ENCODE measurements at regions not wholly inside any gene's neighbourhood (a gene's known extent, or its start where the extent isn't known, plus 50 kb on each side); places are given as distances from the start of the nearest gene placed in this dataset.

- H3K27ac ChIP-seq = no peak overlapping the region
- CTCF ChIA-PET = no interaction called here
- TF ChIP-seq EZH2 (IDR thresholded peaks at IDR 0.05; ENCODE audit: low read depth) = no peak
- TF ChIP-seq, protein P1, sequence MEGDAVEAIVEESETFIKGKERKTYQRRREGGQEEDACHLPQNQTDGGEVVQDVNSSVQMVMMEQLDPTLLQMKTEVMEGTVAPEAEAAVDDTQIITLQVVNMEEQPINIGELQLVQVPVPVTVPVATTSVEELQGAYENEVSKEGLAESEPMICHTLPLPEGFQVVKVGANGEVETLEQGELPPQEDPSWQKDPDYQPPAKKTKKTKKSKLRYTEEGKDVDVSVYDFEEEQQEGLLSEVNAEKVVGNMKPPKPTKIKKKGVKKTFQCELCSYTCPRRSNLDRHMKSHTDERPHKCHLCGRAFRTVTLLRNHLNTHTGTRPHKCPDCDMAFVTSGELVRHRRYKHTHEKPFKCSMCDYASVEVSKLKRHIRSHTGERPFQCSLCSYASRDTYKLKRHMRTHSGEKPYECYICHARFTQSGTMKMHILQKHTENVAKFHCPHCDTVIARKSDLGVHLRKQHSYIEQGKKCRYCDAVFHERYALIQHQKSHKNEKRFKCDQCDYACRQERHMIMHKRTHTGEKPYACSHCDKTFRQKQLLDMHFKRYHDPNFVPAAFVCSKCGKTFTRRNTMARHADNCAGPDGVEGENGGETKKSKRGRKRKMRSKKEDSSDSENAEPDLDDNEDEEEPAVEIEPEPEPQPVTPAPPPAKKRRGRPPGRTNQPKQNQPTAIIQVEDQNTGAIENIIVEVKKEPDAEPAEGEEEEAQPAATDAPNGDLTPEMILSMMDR (conservative IDR thresholded peaks at IDR 0.05) = no peak
- BruUV-seq (replicated peaks) = no TSS peak
- no peaks in the 10 kb centered on the region for H4K20me1 ChIP-seq (ENCODE audit: insufficient read depth)
- POLR2A ChIA-PET (ENCODE audit: unreplicated experiment) = no interaction called here
- no peaks in the 10 kb centered on the region for H3K9me3 ChIP-seq (ENCODE audit: insufficient read depth, low read depth)
- no peaks in the 10 kb centered on the region for H3K79me2 ChIP-seq (ENCODE audit: low read depth)
- H3K4me2 ChIP-seq = no peak overlapping the region
- H3K4me1 ChIP-seq (replicated peaks; ENCODE audit: insufficient read depth) = no peaks in the 10 kb centered on the region
- H3K9me2 ChIP-seq (ENCODE audit: insufficient read depth) = peaks cover 6% of the 10 kb centered on the region; the same call in 1 of the 2 replicates
- no peak for DNase-seq
- H3K4me3 ChIP-seq = no peak overlapping the region
- no peaks in the 10 kb centered on the region for H3K27me3 ChIP-seq (ENCODE audit: insufficient read depth, low read depth)
- H2AFZ ChIP-seq = no peak overlapping the region
- intact Hi-C loops (cut with micrococcal nuclease; ENCODE audit: unreplicated experiment) = no loop called here
- H3K36me3 ChIP-seq (ENCODE audit: low read depth) = no peaks in the 10 kb centered on the region
- no peaks in the 10 kb centered on the region for H3F3A ChIP-seq (ENCODE audit: insufficient read depth, low read depth)
Observed at GRCh38 chr14:53879747-53880146, 76.9 kb downstream of the BMP4 start.

- Histone ChIP-seq H3K9me3 (ENCODE audit: insufficient read depth, low read depth) (no peaks in the 10 kb centered on the region), H3F3A (ENCODE audit: insufficient read depth, low read depth) (no peaks in the 10 kb centered on the region), H3K79me2 (ENCODE audit: low read depth) (no peaks in the 10 kb centered on the region), H3K27ac (no peak overlapping the region), H2AFZ (no peak overlapping the region), H3K27me3 (ENCODE audit: insufficient read depth, low read depth) (no peaks in the 10 kb centered on the region), H3K9me2 (ENCODE audit: insufficient read depth) (peaks cover 6% of the 10 kb centered on the region; the same call in 1 of the 2 replicates), H3K4me1 (replicated peaks; ENCODE audit: insufficient read depth) (no peaks in the 10 kb centered on the region), H3K4me2 (no peak overlapping the region), H3K36me3 (ENCODE audit: low read depth) (no peaks in the 10 kb centered on the region), H3K4me3 (no peak overlapping the region), H4K20me1 (ENCODE audit: insufficient read depth) (no peaks in the 10 kb centered on the region)
- no peak for DNase-seq
- CTCF ChIA-PET = no interaction called here
- POLR2A ChIA-PET (ENCODE audit: unreplicated experiment) = no interaction called here
- BruUV-seq (replicated peaks) = no TSS peak
- intact Hi-C loops (cut with micrococcal nuclease; ENCODE audit: unreplicated experiment) = no loop called here
- TF ChIP-seq EZH2 (IDR thresholded peaks at IDR 0.05; ENCODE audit: low read depth) = no peak
- TF ChIP-seq, protein P1 (conservative IDR thresholded peaks at IDR 0.05) = no peak
Observed at GRCh38 chr14:53879022-53879686, 77.5 kb downstream of the BMP4 start.

DNA sequence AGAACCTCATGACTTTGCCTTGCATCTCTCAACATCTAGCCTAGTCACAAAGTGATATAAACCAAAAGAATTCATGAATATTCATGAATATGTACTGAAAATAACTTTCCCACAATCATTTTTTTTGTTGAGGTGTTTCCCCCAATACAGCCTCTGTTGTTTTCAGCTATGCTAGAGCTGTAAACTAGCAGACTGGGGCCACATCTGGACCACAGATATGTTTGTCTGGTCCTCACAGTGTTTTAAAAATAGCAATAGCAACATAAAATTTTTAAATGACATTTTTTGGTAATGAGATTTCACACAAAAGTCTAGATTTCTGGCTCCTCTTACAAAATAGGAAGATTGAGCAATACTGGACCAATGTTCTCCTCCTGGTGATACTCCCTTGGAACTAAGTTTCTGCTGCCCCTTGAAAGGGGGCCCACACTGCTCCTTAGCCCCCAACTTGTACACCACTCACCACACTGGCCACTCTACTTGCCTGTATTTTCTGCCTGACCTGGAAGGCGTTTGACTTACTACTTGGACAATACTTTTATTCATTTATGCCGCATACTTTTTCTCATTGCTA is 81.2 kb downstream of the BMP4 start:
- CTCF ChIA-PET = no interaction called here
- no peak overlapping the region for H3K4me2 ChIP-seq

More for the DNA sequence above, 81.2 kb downstream of the BMP4 start:
- no peaks in the 10 kb centered on the region for H3K4me1 ChIP-seq (replicated peaks; ENCODE audit: insufficient read depth)
- intact Hi-C loops (cut with micrococcal nuclease; ENCODE audit: unreplicated experiment) = no loop called here
- BruUV-seq (replicated peaks) = no TSS peak
- no peak for TF ChIP-seq EZH2 (IDR thresholded peaks at IDR 0.05; ENCODE audit: low read depth)
- TF ChIP-seq, protein P1 (conservative IDR thresholded peaks at IDR 0.05) = no peak
- H3K36me3 ChIP-seq (ENCODE audit: low read depth) = no peaks in the 10 kb centered on the region
- H3K79me2 ChIP-seq (ENCODE audit: low read depth) = no peaks in the 10 kb centered on the region
- DNase-seq = no peak
- H3K9me3 ChIP-seq (ENCODE audit: insufficient read depth, low read depth) = no peaks in the 10 kb centered on the region
- no peaks in the 10 kb centered on the region for H4K20me1 ChIP-seq (ENCODE audit: insufficient read depth)
- no peaks in the 10 kb centered on the region for H3K9me2 ChIP-seq (ENCODE audit: insufficient read depth)
- H2AFZ ChIP-seq = no peak overlapping the region
- H3K27me3 ChIP-seq (ENCODE audit: insufficient read depth, low read depth) = no peaks in the 10 kb centered on the region
- H3K4me3 ChIP-seq = no peak overlapping the region
- H3F3A ChIP-seq (ENCODE audit: insufficient read depth, low read depth) = no peaks in the 10 kb centered on the region
- H3K27ac ChIP-seq = no peak overlapping the region
- POLR2A ChIA-PET (ENCODE audit: unreplicated experiment) = no interaction called here
